ENCODE measurements at regions not wholly inside any gene's neighbourhood (a gene's known extent, or its start where the extent isn't known, plus 50 kb on each side); places are given as distances from the start of the nearest gene placed in this dataset.

GRCh38 chr1:224850446-224850845 lies 79.0 kb upstream of the DNAH14 start:
- no peak for DNase-seq

- peak; percentile 33 for DNase-seq
Measured at GRCh38 chr1:224851210-224851847, 78.1 kb upstream of the DNAH14 start.

- no peak for DNase-seq
Measured at GRCh38 chr1:224851848-224852261, 77.6 kb upstream of the DNAH14 start.

- peak; percentile 6 for DNase-seq
Measured at GRCh38 chr1:224852901-224853568, 76.4 kb upstream of the DNAH14 start.

GRCh38 chr1:224856973-224857372 lies 72.5 kb upstream of the DNAH14 start:
- DNase-seq: no peak

GRCh38 chr1:224859651-224860050 lies 69.8 kb upstream of the DNAH14 start:
- no peak for DNase-seq

GRCh38 chr1:224860488-224861338 lies 68.8 kb upstream of the DNAH14 start:
- no peak for DNase-seq

- no peak for DNase-seq
Measured at GRCh38 chr1:224861339-224861716, 68.1 kb upstream of the DNAH14 start.

GRCh38 chr1:224863486-224863885 lies 66.0 kb upstream of the DNAH14 start:
- DNase-seq: no peak

- no peak for DNase-seq
Measured at GRCh38 chr1:224864006-224864405, 65.5 kb upstream of the DNAH14 start.

- no peak for DNase-seq
Measured at GRCh38 chr1:224865510-224865909, 64.0 kb upstream of the DNAH14 start.

GRCh38 chr1:224866940-224867339 lies 62.5 kb upstream of the DNAH14 start:
- DNase-seq: no peak

GRCh38 chr1:224867715-224868114 lies 61.8 kb upstream of the DNAH14 start:
- no peak for DNase-seq

GRCh38 chr1:224872832-224873433 lies 56.5 kb upstream of the DNAH14 start:
- DNase-seq: no peak

- no peak for DNase-seq
Measured at GRCh38 chr1:224873434-224874369, 55.8 kb upstream of the DNAH14 start.

- no peak for DNase-seq
Measured at GRCh38 chr1:224874775-224875174, 54.7 kb upstream of the DNAH14 start.

- no peak for DNase-seq
Measured at GRCh38 chr1:224879162-224879803, 50.2 kb upstream of the DNAH14 start.
